ENCODE measurements at regions not wholly inside any gene's neighbourhood (a gene's known extent, or its start where the extent isn't known, plus 50 kb on each side); places are given as distances from the start of the nearest gene placed in this dataset.

- Mint-ChIP-seq H3K36me3 (ENCODE audit: low read depth) (no peaks in the 10 kb centered on the region), H3K9me3 (no peaks in the 10 kb centered on the region), H3K4me3 (no peak overlapping the region), H3K27me3 (ENCODE audit: low read depth) (peaks cover 30% of the 10 kb centered on the region), H3K4me1 (ENCODE audit: low read depth) (no peaks in the 10 kb centered on the region), H3K27ac (no peak overlapping the region)
- intact Hi-C loops (cut with micrococcal nuclease), result no loop called here
- CTCF ChIA-PET, result no interaction called here
- DNase-seq, result no peak
These were observed 135.5 kb downstream of the SEC61B start for GRCh38 chr9:99357575-99357974.

- Mint-ChIP-seq H3K36me3 (ENCODE audit: low read depth) (no peaks in the 10 kb centered on the region), H3K9me3 (no peaks in the 10 kb centered on the region), H3K4me3 (no peak overlapping the region), H3K27ac (no peak overlapping the region), H3K27me3 (ENCODE audit: low read depth) (peaks cover 37% of the 10 kb centered on the region), H3K4me1 (ENCODE audit: low read depth) (no peaks in the 10 kb centered on the region)
- CTCF ChIA-PET, result no interaction called here
- intact Hi-C loops (cut with micrococcal nuclease), result no loop called here
- no peak for DNase-seq
These were observed 136.6 kb downstream of the SEC61B start for GRCh38 chr9:99358668-99359067.

- Mint-ChIP-seq H3K27ac (no peak overlapping the region), H3K4me3 (no peak overlapping the region), H3K4me1 (ENCODE audit: low read depth) (no peaks in the 10 kb centered on the region), H3K27me3 (ENCODE audit: low read depth) (peaks cover 39% of the 10 kb centered on the region), H3K9me3 (no peaks in the 10 kb centered on the region), H3K36me3 (ENCODE audit: low read depth) (no peaks in the 10 kb centered on the region)
- CTCF ChIA-PET, result interaction anchor here (0.6 kb wide), 1 partner anchor 235 kb away, joined by 3 read pairs; no protein-coding TSS in a partner anchor
- intact Hi-C loops (cut with micrococcal nuclease), result no loop called here
- DNase-seq, result no peak
These were observed 137.3 kb downstream of the SEC61B start for GRCh38 chr9:99359336-99359735.

GRCh38 chr9:99360026-99360425 lies 137.9 kb downstream of the SEC61B start:
- H3K27ac Mint-ChIP-seq, result no peak overlapping the region
- H3K4me1 Mint-ChIP-seq (ENCODE audit: low read depth), result no peaks in the 10 kb centered on the region
- H3K27me3 Mint-ChIP-seq (ENCODE audit: low read depth), result peaks cover 41% of the 10 kb centered on the region
- intact Hi-C loops (cut with micrococcal nuclease), result no loop called here
- H3K36me3 Mint-ChIP-seq (ENCODE audit: low read depth), result no peaks in the 10 kb centered on the region
- DNase-seq, result no peak
- H3K9me3 Mint-ChIP-seq, result no peaks in the 10 kb centered on the region
- CTCF ChIA-PET, result no interaction called here
- H3K4me3 Mint-ChIP-seq, result no peak overlapping the region

GRCh38 chr9:99361817-99362216 lies 139.7 kb downstream of the SEC61B start:
- no peak overlapping the region for H3K4me3 Mint-ChIP-seq
- intact Hi-C loops (cut with micrococcal nuclease), result no loop called here
- H3K27ac Mint-ChIP-seq, result no peak overlapping the region
- no peaks in the 10 kb centered on the region for H3K36me3 Mint-ChIP-seq (ENCODE audit: low read depth)
- no peak for DNase-seq
- H3K9me3 Mint-ChIP-seq, result no peaks in the 10 kb centered on the region
- H3K4me1 Mint-ChIP-seq (ENCODE audit: low read depth), result no peaks in the 10 kb centered on the region
- CTCF ChIA-PET, result no interaction called here
- peaks cover 50% of the 10 kb centered on the region for H3K27me3 Mint-ChIP-seq (ENCODE audit: low read depth)

- no peak overlapping the region for H3K4me3 Mint-ChIP-seq
- H3K27me3 Mint-ChIP-seq (ENCODE audit: low read depth), result peaks cover 53% of the 10 kb centered on the region
- no peak overlapping the region for H3K27ac Mint-ChIP-seq
- no peaks in the 10 kb centered on the region for H3K4me1 Mint-ChIP-seq (ENCODE audit: low read depth)
- intact Hi-C loops (cut with micrococcal nuclease), result no loop called here
- CTCF ChIA-PET, result no interaction called here
- H3K9me3 Mint-ChIP-seq, result no peaks in the 10 kb centered on the region
- DNase-seq, result no peak
- H3K36me3 Mint-ChIP-seq (ENCODE audit: low read depth), result no peaks in the 10 kb centered on the region
These were observed 140.2 kb downstream of the SEC61B start for GRCh38 chr9:99362321-99362720.

GRCh38 chr9:99363509-99363908 lies 141.4 kb downstream of the SEC61B start:
- Mint-ChIP-seq H3K27ac (no peak overlapping the region), H3K9me3 (no peaks in the 10 kb centered on the region), H3K4me1 (ENCODE audit: low read depth) (peaks cover 6% of the 10 kb centered on the region), H3K4me3 (no peak overlapping the region), H3K27me3 (ENCODE audit: low read depth) (peaks cover 57% of the 10 kb centered on the region), H3K36me3 (ENCODE audit: low read depth) (no peaks in the 10 kb centered on the region)
- CTCF ChIA-PET, result no interaction called here
- intact Hi-C loops (cut with micrococcal nuclease), result no loop called here
- DNase-seq, result no peak

- Mint-ChIP-seq H3K36me3 (ENCODE audit: low read depth) (no peaks in the 10 kb centered on the region), H3K27ac (no peak overlapping the region), H3K4me1 (ENCODE audit: low read depth) (peaks cover 10% of the 10 kb centered on the region), H3K4me3 (no peak overlapping the region), H3K27me3 (ENCODE audit: low read depth) (peaks cover 61% of the 10 kb centered on the region), H3K9me3 (no peaks in the 10 kb centered on the region)
- CTCF ChIA-PET, result no interaction called here
- intact Hi-C loops (cut with micrococcal nuclease), result no loop called here
- no peak for DNase-seq
These were observed 143.3 kb downstream of the SEC61B start for GRCh38 chr9:99365233-99365980.

GRCh38 chr9:99366183-99366582 lies 144.1 kb downstream of the SEC61B start:
- Mint-ChIP-seq H3K4me3 (no peak overlapping the region), H3K36me3 (ENCODE audit: low read depth) (no peaks in the 10 kb centered on the region), H3K9me3 (no peaks in the 10 kb centered on the region), H3K27me3 (ENCODE audit: low read depth) (peaks cover 59% of the 10 kb centered on the region), H3K4me1 (ENCODE audit: low read depth) (peaks cover 10% of the 10 kb centered on the region), H3K27ac (no peak overlapping the region)
- CTCF ChIA-PET, result no interaction called here
- intact Hi-C loops (cut with micrococcal nuclease), result no loop called here
- no peak for DNase-seq

GRCh38 chr9:99366621-99367020 lies 144.5 kb downstream of the SEC61B start:
- no peaks in the 10 kb centered on the region for H3K9me3 Mint-ChIP-seq
- peaks cover 10% of the 10 kb centered on the region for H3K4me1 Mint-ChIP-seq (ENCODE audit: low read depth)
- H3K27ac Mint-ChIP-seq, result no peak overlapping the region
- CTCF ChIA-PET, result no interaction called here
- no peak for DNase-seq
- no peaks in the 10 kb centered on the region for H3K36me3 Mint-ChIP-seq (ENCODE audit: low read depth)
- no peak overlapping the region for H3K4me3 Mint-ChIP-seq
- intact Hi-C loops (cut with micrococcal nuclease), result no loop called here
- H3K27me3 Mint-ChIP-seq (ENCODE audit: low read depth), result peaks cover 56% of the 10 kb centered on the region

- Mint-ChIP-seq H3K36me3 (ENCODE audit: low read depth) (no peaks in the 10 kb centered on the region), H3K27ac (no peak overlapping the region), H3K4me1 (ENCODE audit: low read depth) (peaks cover 10% of the 10 kb centered on the region), H3K27me3 (ENCODE audit: low read depth) (peaks cover 43% of the 10 kb centered on the region), H3K4me3 (peak overlapping the region; percentile 0), H3K9me3 (no peaks in the 10 kb centered on the region)
- CTCF ChIA-PET, result no interaction called here
- peak; percentile 11 for DNase-seq
- intact Hi-C loops (cut with micrococcal nuclease), result no loop called here
These were observed 146.6 kb downstream of the SEC61B start for GRCh38 chr9:99368341-99369326.

GRCh38 chr9:99369327-99369722 lies 147.2 kb downstream of the SEC61B start:
- no peaks in the 10 kb centered on the region for H3K36me3 Mint-ChIP-seq (ENCODE audit: low read depth)
- intact Hi-C loops (cut with micrococcal nuclease), result no loop called here
- no peak for DNase-seq
- CTCF ChIA-PET, result no interaction called here
- H3K27me3 Mint-ChIP-seq (ENCODE audit: low read depth), result peaks cover 41% of the 10 kb centered on the region
- H3K4me3 Mint-ChIP-seq, result no peak overlapping the region
- H3K27ac Mint-ChIP-seq, result no peak overlapping the region
- H3K4me1 Mint-ChIP-seq (ENCODE audit: low read depth), result peaks cover 10% of the 10 kb centered on the region
- H3K9me3 Mint-ChIP-seq, result no peaks in the 10 kb centered on the region

GRCh38 chr9:99370376-99370775 lies 148.3 kb downstream of the SEC61B start:
- peaks cover 10% of the 10 kb centered on the region for H3K4me1 Mint-ChIP-seq (ENCODE audit: low read depth)
- H3K27me3 Mint-ChIP-seq (ENCODE audit: low read depth), result peaks cover 39% of the 10 kb centered on the region
- DNase-seq, result no peak
- no peak overlapping the region for H3K4me3 Mint-ChIP-seq
- H3K36me3 Mint-ChIP-seq (ENCODE audit: low read depth), result no peaks in the 10 kb centered on the region
- intact Hi-C loops (cut with micrococcal nuclease), result no loop called here
- H3K9me3 Mint-ChIP-seq, result no peaks in the 10 kb centered on the region
- CTCF ChIA-PET, result no interaction called here
- H3K27ac Mint-ChIP-seq, result no peak overlapping the region

Measured in activated naive CD4-positive, alpha-beta T cell treated with anti-CD3 and anti-CD28 coated beads for 36 hours (primary cell).